Renal cortex interstitium (tissue), 11 donors: ENCODE measurements at regions not wholly inside any gene's neighbourhood (a gene's known extent, or its start where the extent isn't known, plus 50 kb on each side); places are given as distances from the start of the nearest gene placed in this dataset.
A peak's percentile ranks its signal among the peaks of the same experiment; 100 is the strongest.

Source experiments
- DNase-seq, 11 donors: peaks; one replicate each; pipeline ENCODE4 v3.0.0-alpha.2; 2013; ENCODE audit warnings: low read depth in 9 of 11, low spot score in 4 of 11; ENCODE audit errors: extremely low read depth in 1 of 11

DNA sequence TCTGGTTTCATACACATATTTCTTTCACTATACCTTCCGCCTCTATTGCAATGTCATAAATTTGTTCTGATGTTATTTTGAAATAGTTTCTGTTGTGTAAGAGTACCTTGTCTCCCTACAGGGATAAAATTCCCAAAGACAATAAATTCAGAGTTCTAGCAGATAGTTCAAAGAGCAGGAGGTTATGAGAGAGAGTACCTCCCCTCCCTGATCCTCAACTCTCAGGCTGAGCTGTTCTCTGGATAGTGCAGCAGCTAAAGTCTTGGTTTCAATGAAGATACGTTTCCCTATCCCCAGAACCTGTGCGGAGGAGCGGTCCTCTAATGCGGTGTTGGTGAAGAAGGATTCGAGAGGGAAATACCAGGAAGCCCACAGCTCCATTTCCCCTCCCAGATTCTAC is 190.2 kb upstream of the CPHXL start:
- DNase-seq = peak in 1 of 11 donors; percentile 17

DNA sequence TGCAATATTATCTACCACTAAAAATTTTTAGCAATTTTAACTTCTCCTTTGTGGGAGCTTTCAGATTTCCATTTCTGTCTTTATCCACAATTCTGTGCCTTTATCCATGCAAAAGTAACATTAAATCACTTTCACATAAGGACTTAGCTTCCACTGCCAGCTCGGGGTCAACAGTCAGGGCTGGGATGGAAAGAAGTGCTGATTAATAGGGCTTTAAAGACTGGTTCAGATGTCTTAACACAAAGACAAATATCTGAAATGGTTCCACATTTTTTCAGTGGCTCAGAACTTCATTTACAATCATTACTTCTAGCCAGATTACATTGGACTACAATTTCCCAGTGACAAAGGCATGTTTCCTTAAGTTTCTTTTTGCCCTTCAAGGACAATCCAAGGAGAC is 191.8 kb upstream of the CPHXL start:
- no peak for DNase-seq

DNA sequence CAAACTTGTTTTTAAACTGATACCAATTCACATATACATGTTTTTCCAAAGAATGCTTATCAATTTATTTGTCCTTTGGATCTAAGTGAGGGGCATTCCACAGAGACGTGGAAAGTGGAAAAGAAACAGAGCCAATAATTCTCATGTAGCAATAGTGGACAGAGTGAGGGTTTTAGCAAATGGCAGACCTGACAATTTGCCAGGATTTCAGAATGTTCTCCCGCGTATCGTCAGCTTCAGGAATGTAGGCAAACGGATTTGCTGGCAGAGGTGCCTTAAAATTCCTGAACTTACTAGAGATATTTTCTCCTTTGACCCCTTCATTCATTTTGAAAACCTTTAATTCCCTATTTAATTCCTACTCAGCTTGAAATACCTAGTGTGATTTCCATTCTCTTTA is 193.4 kb upstream of the CPHXL start:
- DNase-seq = no peak

DNA sequence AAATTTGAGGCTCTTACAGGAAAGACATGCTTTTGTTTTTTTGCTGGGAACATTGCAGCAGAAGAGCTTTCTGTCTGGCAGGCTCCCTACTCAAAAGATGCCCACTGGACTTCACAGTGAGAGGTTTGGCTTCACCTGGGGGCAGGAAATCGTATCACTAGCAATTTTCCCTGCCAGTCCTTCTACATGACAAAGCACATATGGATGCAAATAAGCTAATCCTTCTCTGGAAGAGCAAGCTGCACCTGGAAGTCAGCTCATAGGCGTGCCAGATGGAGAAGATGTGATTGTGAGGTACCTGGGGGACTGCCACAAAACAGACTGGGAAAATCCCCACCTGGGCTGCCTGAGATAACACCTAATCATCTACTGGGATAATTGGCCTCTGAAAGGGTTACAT is 195.0 kb upstream of the CPHXL start:
- no peak for DNase-seq

DNA sequence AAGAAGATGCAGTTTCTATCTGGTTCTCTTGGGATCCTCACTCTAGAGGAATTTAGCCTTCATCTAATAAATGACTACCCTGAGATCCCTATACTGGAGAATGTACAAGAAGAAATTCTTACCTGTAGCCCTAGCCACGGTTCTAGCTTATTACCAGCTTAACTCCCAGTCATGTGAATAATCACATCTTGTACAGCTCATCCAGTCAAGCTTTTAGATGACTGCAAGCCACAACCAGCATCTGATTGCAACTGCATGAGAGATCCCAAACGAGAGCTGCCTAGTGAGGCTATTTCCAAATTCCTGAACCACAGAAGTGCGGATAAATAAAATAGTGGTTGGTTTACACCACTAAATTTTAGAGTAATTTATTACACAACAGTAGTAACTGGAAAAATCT is 196.0 kb upstream of the CPHXL start:
- DNase-seq = no peak

DNA sequence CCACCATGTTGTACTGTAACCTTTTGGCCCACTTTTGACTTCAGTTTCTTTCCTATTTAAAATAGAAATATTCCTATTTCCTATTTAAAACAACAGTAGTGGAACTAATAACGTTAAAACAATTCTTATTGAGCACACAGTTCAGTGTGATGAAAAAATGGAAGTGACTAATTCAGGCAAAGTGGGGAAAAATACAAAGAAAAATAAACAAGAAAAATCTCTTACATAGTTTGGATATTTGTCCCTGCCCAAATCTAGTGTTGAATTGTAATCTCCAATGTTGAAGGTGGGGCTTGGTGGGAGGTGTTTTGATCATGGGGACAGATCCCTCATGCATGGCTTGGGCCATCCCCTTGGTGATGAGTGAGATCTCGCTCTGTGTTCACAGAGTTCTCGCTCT is 198.1 kb upstream of the CPHXL start:
- no peak for DNase-seq

DNA sequence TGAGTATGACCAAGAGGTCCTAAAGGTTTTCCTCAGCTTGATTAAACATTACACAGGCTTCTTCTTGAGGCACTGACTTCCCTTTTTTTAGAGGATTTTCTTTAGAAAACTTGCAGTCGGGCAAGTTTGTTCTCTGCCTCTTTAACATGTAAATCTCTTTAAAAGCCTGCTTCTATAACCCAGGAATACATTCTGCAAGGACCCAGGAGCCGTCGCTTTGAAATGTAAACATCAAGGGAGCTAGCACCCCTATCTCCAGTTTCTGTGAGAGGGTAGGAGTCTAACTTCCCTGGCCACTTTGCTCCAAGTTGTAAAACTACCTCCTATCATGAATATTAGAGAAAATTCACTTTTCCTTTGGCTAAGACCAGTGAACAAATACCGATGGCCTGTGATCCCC is 201.5 kb upstream of the CPHXL start:
- DNase-seq = no peak

DNA sequence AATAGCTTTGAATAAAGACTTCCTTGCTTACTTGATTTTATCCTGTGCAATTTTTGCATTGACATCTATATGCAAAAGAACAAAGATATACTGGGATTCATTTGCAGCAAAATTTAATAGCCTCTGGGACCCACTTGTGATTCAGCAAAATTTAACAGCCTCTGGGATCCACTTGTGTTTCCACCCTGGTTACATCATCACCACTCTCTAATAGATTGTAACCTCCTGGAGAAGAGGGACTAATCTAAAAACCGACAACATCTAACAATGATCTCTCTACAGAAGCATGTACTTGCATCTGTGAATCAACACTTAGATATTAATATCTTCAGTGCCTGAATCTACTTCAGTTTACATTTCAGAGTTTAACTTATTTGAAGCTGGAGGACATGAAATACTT is 202.0 kb upstream of the CPHXL start:
- DNase-seq = no peak

DNA sequence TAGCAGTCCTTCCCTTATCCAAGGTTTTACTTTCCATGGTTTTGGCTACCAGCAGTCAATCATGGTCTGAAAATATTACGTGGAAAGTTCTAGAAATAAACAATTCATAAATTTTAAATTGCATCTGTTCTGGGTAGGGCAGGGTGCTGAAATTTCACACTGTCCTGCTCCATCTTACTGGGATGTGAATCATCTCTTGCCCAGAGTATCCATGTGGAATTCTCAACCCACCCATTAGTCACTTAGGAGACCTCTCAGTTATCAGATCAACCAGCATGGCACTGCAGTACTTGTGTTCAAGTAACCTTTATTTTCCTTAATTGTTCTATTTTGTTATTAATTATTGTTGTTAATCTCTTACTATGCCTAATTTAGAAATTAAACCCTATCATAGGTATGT is 202.8 kb upstream of the CPHXL start:
- no peak for DNase-seq

DNA sequence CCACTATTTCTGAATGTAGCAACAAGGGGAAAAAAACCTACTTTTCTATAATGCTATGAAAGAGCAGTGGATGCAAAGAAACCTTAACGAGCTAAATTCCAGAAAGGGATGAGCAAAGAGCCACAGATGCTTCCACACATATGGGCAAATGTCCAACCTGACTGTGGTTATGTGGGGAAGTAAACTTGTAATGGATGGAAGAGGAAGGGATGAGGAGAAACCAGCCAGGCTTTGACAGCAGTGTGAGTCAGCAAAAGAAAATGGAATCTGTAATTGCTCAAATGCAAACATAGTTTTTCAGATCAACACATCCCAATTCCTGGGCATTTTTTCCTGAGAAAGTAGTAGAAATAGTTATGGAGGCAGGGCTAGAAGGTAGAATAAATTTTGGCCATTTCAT is 204.8 kb upstream of the CPHXL start:
- DNase-seq = no peak

DNA sequence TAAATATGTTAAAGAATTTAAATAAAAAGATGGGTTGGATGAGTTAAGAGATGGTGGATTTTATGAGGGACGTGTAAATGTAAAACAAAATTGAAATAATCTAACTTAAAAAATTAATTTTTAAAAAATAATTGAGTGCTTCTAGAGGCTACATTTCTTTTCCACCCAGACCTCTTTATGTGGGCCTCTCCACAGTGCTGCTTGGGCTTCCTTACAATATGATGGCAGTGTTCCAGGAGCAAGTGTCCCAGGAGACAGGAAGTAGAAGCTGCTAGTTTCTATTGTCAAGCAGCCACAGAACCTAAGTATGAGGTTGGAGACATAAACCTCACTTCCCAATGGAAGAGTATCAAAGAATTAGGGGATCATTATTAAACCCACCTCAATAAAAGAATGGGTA is 205.7 kb upstream of the CPHXL start:
- no peak for DNase-seq

DNA sequence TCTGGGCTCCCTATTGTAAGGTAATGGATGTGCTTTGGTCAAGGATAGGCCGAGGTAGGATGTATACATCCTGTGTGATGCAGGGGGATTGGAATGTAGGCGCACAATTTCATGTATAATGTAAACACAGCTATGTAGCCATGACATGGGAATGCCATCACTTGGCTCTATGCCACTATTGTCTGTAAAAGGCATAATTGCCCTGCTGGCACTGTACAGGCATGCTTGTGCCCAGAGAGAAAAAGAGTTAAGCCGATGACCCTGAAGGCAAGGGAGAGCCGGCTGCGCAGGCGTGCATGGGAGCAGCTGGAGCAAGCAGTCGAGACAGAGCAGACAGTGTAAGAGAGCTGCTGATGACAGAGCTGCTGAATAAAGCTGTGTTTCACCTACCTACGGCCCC is 212.5 kb upstream of the CPHXL start:
- no peak for DNase-seq

DNA sequence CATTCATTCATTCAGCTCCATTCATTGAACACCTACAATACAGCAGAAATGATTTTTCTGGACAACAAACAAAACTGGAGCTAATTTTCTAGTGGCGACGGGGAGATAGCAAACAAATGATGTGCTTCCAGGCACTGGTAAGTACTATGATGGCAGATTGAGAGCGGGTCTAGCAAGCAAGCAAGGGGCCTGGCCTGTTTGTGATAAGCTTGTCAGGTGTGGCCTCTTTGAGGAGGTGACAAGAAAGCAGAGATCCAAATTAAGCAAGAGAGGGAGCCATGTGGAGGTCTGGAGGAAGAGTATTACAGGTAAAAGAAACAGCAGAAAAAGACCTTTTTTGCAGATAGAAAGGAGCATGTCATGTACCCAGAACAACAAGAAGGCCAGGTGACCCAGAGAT is 216.1 kb upstream of the CPHXL start:
- no peak for DNase-seq

DNA sequence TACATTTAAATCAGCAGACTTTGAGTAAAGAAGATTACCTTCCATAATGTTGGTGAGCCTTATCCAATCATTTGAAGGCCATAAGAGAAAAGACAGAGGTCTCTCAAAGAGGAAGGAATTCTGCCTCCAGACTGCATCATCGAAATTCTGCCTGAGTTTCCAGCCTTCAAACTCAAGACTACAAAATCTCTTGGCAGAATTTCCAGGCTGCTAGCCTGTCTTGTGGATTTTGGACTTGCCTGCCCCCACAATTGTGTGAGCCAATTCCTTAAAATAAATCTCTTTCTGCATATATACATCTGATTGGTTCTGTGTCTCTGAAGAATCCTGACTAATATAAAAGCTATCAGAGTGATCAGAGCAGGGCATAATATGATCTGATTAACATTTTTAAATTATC is 216.6 kb upstream of the CPHXL start:
- no peak for DNase-seq

DNA sequence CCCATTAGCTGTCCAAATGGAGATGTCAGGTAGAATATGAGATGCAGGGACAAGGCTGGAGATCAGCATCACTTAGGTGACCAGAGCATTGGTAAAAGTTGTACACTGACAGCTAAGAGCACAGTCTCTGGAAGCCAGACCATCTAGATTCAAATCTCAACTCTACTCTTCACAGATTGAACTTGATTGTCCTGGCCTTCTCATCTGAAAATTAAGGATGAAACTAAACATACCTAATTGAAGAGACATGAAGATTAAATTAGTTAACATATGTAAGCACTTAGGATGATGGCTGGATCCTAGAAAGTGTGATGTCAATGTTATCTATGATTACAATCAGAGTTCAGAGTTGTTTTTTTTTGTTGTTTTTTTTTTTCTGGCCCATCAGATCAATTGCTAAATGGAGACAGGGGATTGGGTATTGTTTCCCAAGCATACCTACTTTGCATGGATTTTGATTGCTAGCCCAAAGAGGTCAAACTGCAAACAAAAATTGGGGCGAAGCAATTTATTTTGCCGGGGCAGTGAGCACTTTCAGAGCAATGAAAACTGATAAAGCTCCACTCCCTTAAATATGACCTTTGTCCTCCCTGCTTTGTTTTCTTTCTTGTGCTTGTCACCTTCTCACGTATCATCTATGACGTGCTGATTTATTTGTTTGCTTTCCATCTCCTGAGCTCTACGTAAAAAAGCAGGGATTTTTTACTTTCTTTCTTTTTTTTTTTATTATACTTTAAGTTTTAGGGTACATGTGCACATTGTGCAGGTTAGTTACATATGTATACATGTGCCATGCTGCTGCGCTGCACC is 217.6 kb upstream of the CPHXL start:
- no peak for DNase-seq

DNA sequence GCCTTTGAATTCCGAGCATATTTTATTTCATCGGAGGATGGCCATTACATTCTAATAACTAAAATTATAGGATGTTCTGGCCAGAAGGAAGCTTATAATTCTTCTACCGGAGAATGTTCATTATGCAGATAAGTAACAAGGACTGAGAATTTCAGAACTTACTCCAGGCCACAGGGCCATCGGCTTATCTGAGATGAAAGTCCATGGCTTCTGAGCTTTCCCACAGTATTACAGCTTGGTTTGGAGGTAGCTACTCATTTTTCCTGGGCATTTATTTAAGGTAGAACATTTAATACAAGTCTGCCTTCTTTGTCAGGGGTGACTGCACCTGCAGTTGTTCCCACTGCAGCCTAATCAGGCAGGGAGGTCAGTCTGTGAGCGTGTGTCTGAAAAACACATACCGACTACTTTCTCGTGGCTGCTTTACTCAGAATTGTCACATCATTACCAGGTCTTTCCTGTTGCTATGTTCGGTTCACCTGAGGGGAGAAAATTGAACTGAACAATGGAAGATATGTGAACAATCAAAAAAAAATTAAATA is 219.7 kb upstream of the CPHXL start:
- DNase-seq = no peak

DNA sequence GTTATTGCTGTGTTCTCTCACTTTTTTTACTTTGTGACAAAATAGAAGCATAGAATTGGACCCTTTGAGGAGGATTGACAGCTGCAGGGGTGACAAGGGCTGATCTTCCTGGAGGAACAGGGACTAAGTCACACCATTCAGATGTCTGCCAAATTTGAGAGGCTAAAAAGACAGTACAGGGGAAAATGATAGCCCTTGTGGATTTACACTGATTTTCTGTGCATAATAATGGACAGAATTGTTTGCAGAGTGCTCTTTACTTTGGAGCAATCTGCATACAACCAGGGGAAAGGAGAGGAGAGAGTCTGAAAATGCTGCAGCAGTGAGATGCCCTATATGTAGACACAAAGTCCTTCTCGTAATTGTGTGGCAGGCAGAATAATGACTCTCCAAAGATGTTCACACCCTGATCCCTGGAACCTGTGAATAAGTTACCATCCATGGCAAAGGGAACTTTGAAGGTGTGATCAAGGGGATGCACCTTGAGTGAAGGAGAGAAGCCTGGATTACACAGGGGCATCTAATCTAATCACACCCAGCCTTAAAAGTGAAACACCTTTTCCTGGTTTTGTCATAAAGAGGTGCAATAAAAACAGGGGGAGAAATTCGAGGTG is 221.4 kb upstream of the CPHXL start:
- DNase-seq = no peak

DNA sequence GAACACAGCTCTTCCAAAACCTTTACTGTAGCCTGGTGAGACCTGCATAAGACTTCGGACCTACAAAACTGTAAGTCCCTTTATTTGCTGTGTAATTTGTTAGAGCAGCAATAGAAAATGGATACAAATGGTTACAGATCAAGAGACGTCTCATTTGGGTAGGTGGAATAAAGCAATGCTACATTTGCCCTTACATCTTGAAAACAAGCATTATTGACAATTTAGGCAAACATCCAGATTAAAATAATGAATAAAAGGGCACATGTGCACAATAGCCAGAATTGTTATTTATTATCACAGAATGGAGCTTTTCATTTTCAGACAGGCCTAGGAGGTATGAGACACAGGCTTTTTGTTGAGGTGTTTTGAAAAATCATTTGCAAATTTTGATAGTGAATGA is 222.2 kb upstream of the CPHXL start:
- no peak for DNase-seq

DNA sequence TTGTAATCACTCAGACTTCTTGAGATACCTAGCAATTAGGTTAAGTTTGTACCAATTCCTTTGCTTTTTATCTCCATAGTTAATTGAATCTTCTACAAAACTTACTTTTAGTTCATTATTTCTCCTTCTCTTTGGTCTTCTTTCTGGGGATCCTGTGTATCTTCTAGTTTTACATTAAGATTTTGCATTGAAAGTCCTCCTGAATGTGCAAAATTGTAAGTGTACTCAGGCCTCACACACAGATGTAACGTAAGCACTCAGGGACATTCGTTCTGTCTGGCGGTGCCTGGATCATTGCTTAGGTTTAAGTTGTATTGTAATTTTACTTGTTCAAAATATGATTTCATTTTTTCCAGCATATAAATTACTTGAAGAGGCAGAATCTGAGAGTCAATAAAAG is 222.6 kb upstream of the CPHXL start:
- DNase-seq = no peak

DNA sequence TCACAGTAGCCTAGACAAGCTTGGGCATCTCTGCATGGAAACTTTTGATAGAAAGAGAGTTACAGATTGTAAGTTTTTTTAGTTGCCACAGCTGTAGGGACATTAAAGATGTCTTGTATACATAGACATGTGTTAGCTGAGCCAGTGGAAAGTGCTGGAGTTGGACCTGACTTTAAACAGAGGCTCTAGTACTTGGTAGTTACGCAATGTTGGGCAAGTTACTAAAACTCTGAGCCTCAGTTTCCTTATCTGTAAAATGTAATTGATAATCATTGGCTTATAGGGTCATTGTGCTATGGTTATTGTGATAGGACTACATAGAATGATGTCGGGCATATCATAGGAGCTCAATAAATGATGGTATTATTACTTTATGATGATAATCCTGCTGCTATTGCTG is 225.8 kb upstream of the CPHXL start:
- no peak for DNase-seq

DNA sequence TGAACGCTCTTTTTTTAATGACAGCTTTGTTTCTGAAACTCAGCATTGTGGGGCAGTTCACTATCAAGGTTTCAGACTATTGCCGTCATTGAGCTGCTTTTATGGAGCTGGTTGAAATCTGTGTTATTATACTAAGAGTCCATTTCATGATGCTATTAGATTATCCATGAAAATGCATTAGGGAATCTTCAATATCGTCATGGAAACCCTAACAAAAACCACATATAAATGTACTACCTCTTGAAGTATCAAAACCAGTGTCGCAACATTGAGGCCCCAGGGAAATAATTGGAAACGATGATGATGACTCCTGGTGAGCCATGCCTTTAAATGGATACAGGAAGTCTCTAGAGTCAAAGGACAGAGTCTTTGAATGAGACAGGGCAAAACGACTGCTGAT is 231.6 kb upstream of the CPHXL start:
- no peak for DNase-seq
